Thoracic aorta (tissue), 2 donors: ENCODE measurements at regions not wholly inside any gene's neighbourhood (a gene's known extent, or its start where the extent isn't known, plus 50 kb on each side); places are given as distances from the start of the nearest gene placed in this dataset.

Experiments
- ATAC-seq: fragments of 150-250 bp; one replicate; pipeline ENCODE4 v1.8.0; 2017; ENCODE audit warnings: low read depth; ENCODE audit not compliant: insufficient number of reproducible peaks, low FRiP score
- DNase-seq: peaks from one replicate; pipeline ENCODE4 v3.0.0-alpha.2; 2020; ENCODE audit warnings: low spot score
- H3K27ac ChIP-seq, 2 donors: fragments of 200-600 bp; sonication (generic); 1 replicate in 1 of 2; 2 replicates in 1 of 2; pipeline ENCODE4 v1.5.1; 2016; ENCODE audit warnings: mild to moderate bottlenecking in 2 of 2, moderate library complexity in 2 of 2
- H3K27me3 ChIP-seq: fragments of 200-600 bp; sonication (generic); replicated peaks from 2 replicates; pipeline ENCODE4 v1.6.0; 2016; ENCODE audit warnings: mild to moderate bottlenecking; ENCODE audit not compliant: insufficient read depth
- H3K36me3 ChIP-seq: fragments of 200-600 bp; sonication (generic); one replicate; pipeline ENCODE4 v1.5.1; 2016
- H3K4me1 ChIP-seq, 2 donors: fragments of 200-600 bp; sonication (generic); 1 replicate in 1 of 2; 2 replicates in 1 of 2; pipeline versions ENCODE4 v1.5.1 to v1.6.0; 2016; ENCODE audit warnings: low read depth in 2 of 2, mild to moderate bottlenecking in 1 of 2; ENCODE audit not compliant: control insufficient read depth in 1 of 2
- H3K4me3 ChIP-seq: fragments of 200-600 bp; sonication (generic); 2 replicates; pipeline ENCODE4 v1.5.1; 2016; ENCODE audit warnings: mild to moderate bottlenecking
- H3K9me3 ChIP-seq: fragments of 200-600 bp; sonication (generic); 2 replicates; pipeline ENCODE4 v1.5.1; 2016
- CTCF ChIP-seq: fragments of 200-600 bp; sonication (generic); IDR thresholded peaks from one replicate; pipeline ENCODE4 v1.5.1; 2019; ENCODE audit warnings: antibody characterized with exemption

- H3K36me3 ChIP-seq, result no peaks in the 10 kb centered on the region
- no peak for TF ChIP-seq CTCF
- no peak overlapping the region for H3K27ac ChIP-seq
- ATAC-seq, result no peak
- H3K4me1 ChIP-seq, result peaks cover 8 to 11% of the 10 kb centered on the region in 2 donors
- H3K4me3 ChIP-seq, result no peak overlapping the region
- no peak for DNase-seq
- H3K27me3 ChIP-seq, result no peaks in the 10 kb centered on the region
- H3K9me3 ChIP-seq, result no peaks in the 10 kb centered on the region
Measured at GRCh38 chr4:141416677-141417363, 196.1 kb downstream of the ZNF330 start.

- Histone ChIP-seq H3K27ac (no peak overlapping the region), H3K36me3 (no peaks in the 10 kb centered on the region), H3K4me1 (peaks cover 8 to 11% of the 10 kb centered on the region in 2 donors), H3K9me3 (no peaks in the 10 kb centered on the region), H3K27me3 (no peaks in the 10 kb centered on the region), H3K4me3 (no peak overlapping the region)
- DNase-seq, result no peak
- ATAC-seq, result no peak
- TF ChIP-seq CTCF, result no peak
Measured at GRCh38 chr4:141417387-141417786, 196.7 kb downstream of the ZNF330 start.

- no peak for ATAC-seq
- H3K4me3 ChIP-seq, result no peak overlapping the region
- H3K36me3 ChIP-seq, result no peaks in the 10 kb centered on the region
- no peaks in the 10 kb centered on the region for H3K9me3 ChIP-seq
- H3K27ac ChIP-seq, result no peak overlapping the region
- no peak for TF ChIP-seq CTCF
- DNase-seq, result no peak
- H3K4me1 ChIP-seq, result no peaks in the 10 kb centered on the region
- no peaks in the 10 kb centered on the region for H3K27me3 ChIP-seq
Measured at GRCh38 chr4:141425124-141425523, 204.4 kb downstream of the ZNF330 start.

GRCh38 chr4:141427726-141428296 lies 207.1 kb downstream of the ZNF330 start:
- no peak for TF ChIP-seq CTCF
- H3K4me3 ChIP-seq, result no peak overlapping the region
- DNase-seq (no peak), ATAC-seq (no peak)
- H3K27ac ChIP-seq, result no peak overlapping the region
- H3K4me1 ChIP-seq, result no peaks in the 10 kb centered on the region
- no peaks in the 10 kb centered on the region for H3K36me3 ChIP-seq
- no peaks in the 10 kb centered on the region for H3K27me3 ChIP-seq
- H3K9me3 ChIP-seq, result no peaks in the 10 kb centered on the region

- TF ChIP-seq CTCF, result no peak
- Histone ChIP-seq H3K9me3 (no peaks in the 10 kb centered on the region), H3K27ac (no peak overlapping the region), H3K27me3 (no peaks in the 10 kb centered on the region), H3K4me3 (no peak overlapping the region), H3K4me1 (no peaks in the 10 kb centered on the region), H3K36me3 (no peaks in the 10 kb centered on the region)
- ATAC-seq, result no peak
- no peak for DNase-seq
Measured at GRCh38 chr4:141429933-141430332, 206.4 kb upstream of the IL15 start.
